Vagina (tissue), 2 donors: ENCODE measurements at regions not wholly inside any gene's neighbourhood (a gene's known extent, or its start where the extent isn't known, plus 50 kb on each side); places are given as distances from the start of the nearest gene placed in this dataset.

Source experiments
- POLR2AphosphoS5 ChIP-seq, 2 donors: sonication (generic); formaldehyde crosslinking; IDR thresholded peaks; one replicate each; pipeline ENCODE4 v1.9.0; 2017; ENCODE audit warnings: antibody characterized with exemption in 2 of 2, mild to moderate bottlenecking in 2 of 2, low read depth in 1 of 2; ENCODE audit not compliant: insufficient read depth in 1 of 2
- TF ChIP-seq, protein P1 (sequence below), 3 experiments: fragments of 450-650 bp in 2 of 3; fragments of 200-600 bp in 1 of 3; sonication (generic) in 1 of 3; IDR thresholded peaks; one replicate each; pipeline ENCODE4 v1.5.1; 2017 to 2019; ENCODE audit warnings: antibody characterized with exemption in 3 of 3, mild to moderate bottlenecking in 2 of 3, moderate library complexity in 2 of 3

DNA sequence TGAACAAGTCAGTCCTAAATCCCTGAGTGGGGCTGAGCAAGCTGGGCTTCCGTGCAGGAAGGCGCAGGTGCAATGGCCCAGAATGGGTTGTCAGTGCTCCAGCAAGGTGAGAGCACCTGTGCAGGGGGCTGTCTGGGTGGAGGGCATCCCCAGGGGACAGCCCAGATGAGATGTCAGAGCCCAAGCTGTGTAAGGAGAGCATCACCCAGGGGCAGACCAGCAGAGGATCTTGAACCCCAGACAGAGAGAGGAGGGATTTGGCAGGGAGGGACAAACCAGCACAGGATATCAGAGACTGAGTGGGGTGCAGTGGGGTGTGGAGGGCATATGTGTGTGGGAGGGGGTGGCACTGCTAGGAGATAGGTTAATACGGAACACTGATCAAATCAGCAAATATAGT is 114.9 kb upstream of the TMEM45B start:
- TF ChIP-seq, protein P1, sequence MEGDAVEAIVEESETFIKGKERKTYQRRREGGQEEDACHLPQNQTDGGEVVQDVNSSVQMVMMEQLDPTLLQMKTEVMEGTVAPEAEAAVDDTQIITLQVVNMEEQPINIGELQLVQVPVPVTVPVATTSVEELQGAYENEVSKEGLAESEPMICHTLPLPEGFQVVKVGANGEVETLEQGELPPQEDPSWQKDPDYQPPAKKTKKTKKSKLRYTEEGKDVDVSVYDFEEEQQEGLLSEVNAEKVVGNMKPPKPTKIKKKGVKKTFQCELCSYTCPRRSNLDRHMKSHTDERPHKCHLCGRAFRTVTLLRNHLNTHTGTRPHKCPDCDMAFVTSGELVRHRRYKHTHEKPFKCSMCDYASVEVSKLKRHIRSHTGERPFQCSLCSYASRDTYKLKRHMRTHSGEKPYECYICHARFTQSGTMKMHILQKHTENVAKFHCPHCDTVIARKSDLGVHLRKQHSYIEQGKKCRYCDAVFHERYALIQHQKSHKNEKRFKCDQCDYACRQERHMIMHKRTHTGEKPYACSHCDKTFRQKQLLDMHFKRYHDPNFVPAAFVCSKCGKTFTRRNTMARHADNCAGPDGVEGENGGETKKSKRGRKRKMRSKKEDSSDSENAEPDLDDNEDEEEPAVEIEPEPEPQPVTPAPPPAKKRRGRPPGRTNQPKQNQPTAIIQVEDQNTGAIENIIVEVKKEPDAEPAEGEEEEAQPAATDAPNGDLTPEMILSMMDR (IDR thresholded peaks at IDR 0.05), result no peak
- TF ChIP-seq POLR2AphosphoS5 (IDR thresholded peaks at IDR 0.05; ENCODE audit: insufficient read depth in 1 of 2, low read depth in 1 of 2), result no peak
